ENCODE measurements at regions not wholly inside any gene's neighbourhood (a gene's known extent, or its start where the extent isn't known, plus 50 kb on each side); places are given as distances from the start of the nearest gene placed in this dataset.

DNA sequence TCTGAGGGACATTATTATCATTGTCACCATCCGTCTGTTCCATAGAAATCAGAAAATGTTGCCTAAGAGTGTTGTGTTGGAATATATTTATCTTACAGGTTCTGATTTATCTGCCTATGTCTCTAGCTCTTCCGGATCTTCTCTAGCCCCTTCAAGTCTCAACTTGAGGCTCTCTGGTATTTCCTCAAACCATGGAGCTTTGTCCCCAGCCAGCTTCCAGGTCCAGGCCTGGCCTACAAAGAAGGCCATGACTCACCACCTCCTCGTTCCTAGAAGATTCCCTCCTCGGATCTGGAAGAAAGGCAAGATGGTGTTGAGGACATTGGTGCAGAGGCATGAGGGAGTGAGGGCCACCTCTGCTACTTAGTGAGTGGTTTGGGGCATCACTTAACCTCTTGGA lies 122.1 kb upstream of the TRIB2 start:
- H3K27ac ChIP-seq (ENCODE audit: low read depth, low read length), result no peak overlapping the region
- no peaks in the 10 kb centered on the region for H3K9me3 ChIP-seq (ENCODE audit: control insufficient read depth in 5 of 5, low read length in 5 of 5)
- no peak overlapping the region for H3K4me3 ChIP-seq (ENCODE audit: low read depth in 1 of 5, low read length in 5 of 5)
- H3K4me1 ChIP-seq (ENCODE audit: control insufficient read depth in 5 of 5, insufficient read depth in 5 of 5, low read length in 5 of 5), result no peaks in the 10 kb centered on the region
- H3K27me3 ChIP-seq (ENCODE audit: control insufficient read depth in 5 of 5, insufficient read depth in 4 of 5, low read length in 5 of 5), result no peaks in the 10 kb centered on the region
- H3K36me3 ChIP-seq (ENCODE audit: control insufficient read depth in 5 of 5, insufficient read depth in 5 of 5, low read length in 5 of 5), result no peaks in the 10 kb centered on the region
- no peak overlapping the region for H3K9ac ChIP-seq (ENCODE audit: low read length in 5 of 5)

DNA sequence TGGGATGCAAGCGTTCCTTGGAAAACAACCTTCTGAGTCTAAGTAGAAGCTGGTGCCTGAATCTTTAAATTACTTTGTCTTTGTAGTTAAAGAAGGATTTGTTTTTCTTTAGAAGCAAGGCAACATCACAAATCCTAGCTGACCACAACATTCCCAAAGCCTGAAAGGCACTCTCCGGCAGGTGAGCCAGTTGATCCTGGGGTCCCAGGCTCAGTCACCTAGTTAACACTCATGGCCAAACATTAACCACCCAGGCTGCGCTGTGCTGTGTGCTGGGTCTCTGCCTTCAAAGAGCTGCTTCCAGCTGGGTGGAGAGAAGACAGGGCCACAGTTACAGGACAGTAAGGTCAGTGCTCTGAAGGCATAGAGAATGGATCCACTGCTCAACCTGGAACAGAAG lies 120.0 kb upstream of the TRIB2 start:
- H3K4me3 ChIP-seq (ENCODE audit: low read depth in 1 of 5, low read length in 5 of 5), result no peak overlapping the region
- no peak overlapping the region for H3K9ac ChIP-seq (ENCODE audit: low read length in 5 of 5)
- H3K4me1 ChIP-seq (ENCODE audit: control insufficient read depth in 5 of 5, insufficient read depth in 5 of 5, low read length in 5 of 5), result no peaks in the 10 kb centered on the region
- H3K9me3 ChIP-seq (ENCODE audit: control insufficient read depth in 5 of 5, low read length in 5 of 5), result no peaks in the 10 kb centered on the region
- no peaks in the 10 kb centered on the region for H3K27me3 ChIP-seq (ENCODE audit: control insufficient read depth in 5 of 5, insufficient read depth in 4 of 5, low read length in 5 of 5)
- no peak overlapping the region for H3K27ac ChIP-seq (ENCODE audit: low read depth, low read length)
- H3K36me3 ChIP-seq (ENCODE audit: control insufficient read depth in 5 of 5, insufficient read depth in 5 of 5, low read length in 5 of 5), result no peaks in the 10 kb centered on the region

- Histone ChIP-seq H3K4me1 (ENCODE audit: control insufficient read depth in 5 of 5, insufficient read depth in 5 of 5, low read length in 5 of 5) (no peaks in the 10 kb centered on the region), H3K27ac (ENCODE audit: low read depth, low read length) (no peak overlapping the region), H3K27me3 (ENCODE audit: control insufficient read depth in 5 of 5, insufficient read depth in 4 of 5, low read length in 5 of 5) (no peaks in the 10 kb centered on the region), H3K9ac (ENCODE audit: low read length in 5 of 5) (no peak overlapping the region), H3K4me3 (ENCODE audit: low read depth in 1 of 5, low read length in 5 of 5) (no peak overlapping the region), H3K9me3 (ENCODE audit: control insufficient read depth in 5 of 5, low read length in 5 of 5) (no peaks in the 10 kb centered on the region), H3K36me3 (ENCODE audit: control insufficient read depth in 5 of 5, insufficient read depth in 5 of 5, low read length in 5 of 5) (no peaks in the 10 kb centered on the region)
Measured at GRCh38 chr2:12597610-12598009, 119.1 kb upstream of the TRIB2 start.

DNA sequence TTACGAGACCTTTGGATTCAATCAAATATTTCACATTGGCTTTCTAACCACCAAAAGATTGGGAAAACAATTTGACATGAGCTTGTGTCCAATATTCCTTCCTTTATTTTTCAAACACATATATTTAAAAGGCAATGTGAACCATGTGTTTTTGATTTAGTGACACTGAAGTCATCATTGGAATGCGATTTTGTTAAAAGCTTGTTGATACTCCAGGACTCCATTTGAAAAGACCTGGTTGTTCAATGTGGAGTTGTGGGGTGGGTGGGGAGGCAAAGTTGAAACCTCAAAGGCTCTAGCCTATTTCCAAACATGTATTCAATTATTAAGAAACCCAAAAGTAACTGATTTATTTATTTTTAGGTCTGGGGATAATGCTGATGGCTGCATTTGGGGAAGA lies 114.1 kb upstream of the TRIB2 start:
- Histone ChIP-seq H3K27me3 (ENCODE audit: control insufficient read depth in 5 of 5, insufficient read depth in 4 of 5, low read length in 5 of 5) (no peaks in the 10 kb centered on the region), H3K27ac (ENCODE audit: low read depth, low read length) (no peak overlapping the region), H3K9me3 (ENCODE audit: control insufficient read depth in 5 of 5, low read length in 5 of 5) (no peaks in the 10 kb centered on the region), H3K9ac (ENCODE audit: low read length in 5 of 5) (no peak overlapping the region), H3K36me3 (ENCODE audit: control insufficient read depth in 5 of 5, insufficient read depth in 5 of 5, low read length in 5 of 5) (no peaks in the 10 kb centered on the region), H3K4me3 (ENCODE audit: low read depth in 1 of 5, low read length in 5 of 5) (no peak overlapping the region), H3K4me1 (ENCODE audit: control insufficient read depth in 5 of 5, insufficient read depth in 5 of 5, low read length in 5 of 5) (peaks cover 0 to 13% (median 0%) of the 10 kb centered on the region in 5 donors)

DNA sequence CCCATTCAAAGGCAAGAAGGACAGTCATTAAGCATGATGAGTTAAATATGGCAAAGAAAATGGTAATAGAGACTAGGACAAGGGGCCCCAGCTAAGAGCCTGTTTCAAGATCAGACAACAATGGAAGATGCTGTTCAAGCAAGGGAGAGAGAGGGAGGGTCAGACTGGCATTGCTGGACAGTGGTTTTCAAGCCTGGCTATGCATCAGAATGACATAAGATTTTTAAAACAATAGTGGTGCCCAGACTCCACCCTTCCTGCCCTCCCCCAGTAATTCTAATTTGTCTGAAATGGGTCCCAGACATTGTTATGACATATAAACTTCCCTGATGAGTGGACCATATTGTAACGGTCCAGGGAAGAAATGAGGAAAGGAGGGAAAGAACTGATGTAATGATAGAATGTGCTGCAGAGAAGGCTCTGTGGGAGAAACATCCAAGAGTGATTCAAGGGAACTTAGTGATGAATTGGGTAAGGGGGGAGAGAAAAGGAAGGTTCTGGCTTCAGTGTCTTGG lies 112.9 kb upstream of the TRIB2 start:
- Histone ChIP-seq H3K36me3 (ENCODE audit: control insufficient read depth in 5 of 5, insufficient read depth in 5 of 5, low read length in 5 of 5) (no peaks in the 10 kb centered on the region), H3K27ac (ENCODE audit: low read depth, low read length) (no peak overlapping the region), H3K27me3 (ENCODE audit: control insufficient read depth in 5 of 5, insufficient read depth in 4 of 5, low read length in 5 of 5) (no peaks in the 10 kb centered on the region), H3K4me3 (ENCODE audit: low read depth in 1 of 5, low read length in 5 of 5) (no peak overlapping the region), H3K4me1 (ENCODE audit: control insufficient read depth in 5 of 5, insufficient read depth in 5 of 5, low read length in 5 of 5) (peaks cover 0 to 13% (median 0%) of the 10 kb centered on the region in 5 donors), H3K9ac (ENCODE audit: low read length in 5 of 5) (no peak overlapping the region), H3K9me3 (ENCODE audit: control insufficient read depth in 5 of 5, low read length in 5 of 5) (no peaks in the 10 kb centered on the region)

DNA sequence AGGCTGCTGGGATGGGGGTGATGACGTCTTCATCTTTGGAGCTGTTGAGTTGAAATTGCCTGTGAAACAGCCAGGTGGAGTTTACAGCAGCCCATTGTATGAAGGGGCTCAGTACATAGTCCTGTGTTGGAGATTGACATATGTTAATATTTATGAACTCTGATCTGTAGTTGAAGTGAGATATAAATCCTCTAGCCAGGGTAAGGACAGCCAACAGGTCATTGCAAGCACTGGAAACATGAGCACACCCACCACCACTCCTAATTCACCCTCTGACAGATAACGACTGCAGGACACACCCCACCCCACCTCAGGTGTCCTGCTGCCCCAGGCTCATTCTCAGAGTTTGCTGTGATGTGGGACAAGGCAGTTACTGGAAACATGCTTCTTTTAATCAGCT lies 112.4 kb upstream of the TRIB2 start:
- Histone ChIP-seq H3K9ac (ENCODE audit: low read length in 5 of 5) (no peak overlapping the region), H3K9me3 (ENCODE audit: control insufficient read depth in 5 of 5, low read length in 5 of 5) (no peaks in the 10 kb centered on the region), H3K4me3 (ENCODE audit: low read depth in 1 of 5, low read length in 5 of 5) (no peak overlapping the region), H3K27ac (ENCODE audit: low read depth, low read length) (no peak overlapping the region), H3K36me3 (ENCODE audit: control insufficient read depth in 5 of 5, insufficient read depth in 5 of 5, low read length in 5 of 5) (no peaks in the 10 kb centered on the region), H3K27me3 (ENCODE audit: control insufficient read depth in 5 of 5, insufficient read depth in 4 of 5, low read length in 5 of 5) (no peaks in the 10 kb centered on the region), H3K4me1 (ENCODE audit: control insufficient read depth in 5 of 5, insufficient read depth in 5 of 5, low read length in 5 of 5) (peaks cover 0 to 13% (median 0%) of the 10 kb centered on the region in 5 donors)

GRCh38 chr2:12605366-12605765 lies 111.4 kb upstream of the TRIB2 start:
- Histone ChIP-seq H3K4me1 (ENCODE audit: control insufficient read depth in 5 of 5, insufficient read depth in 5 of 5, low read length in 5 of 5) (peaks cover 0 to 13% (median 0%) of the 10 kb centered on the region in 5 donors), H3K27ac (ENCODE audit: low read depth, low read length) (no peak overlapping the region), H3K9ac (ENCODE audit: low read length in 5 of 5) (no peak overlapping the region), H3K36me3 (ENCODE audit: control insufficient read depth in 5 of 5, insufficient read depth in 5 of 5, low read length in 5 of 5) (no peaks in the 10 kb centered on the region), H3K27me3 (ENCODE audit: control insufficient read depth in 5 of 5, insufficient read depth in 4 of 5, low read length in 5 of 5) (no peaks in the 10 kb centered on the region), H3K9me3 (ENCODE audit: control insufficient read depth in 5 of 5, low read length in 5 of 5) (no peaks in the 10 kb centered on the region), H3K4me3 (ENCODE audit: low read depth in 1 of 5, low read length in 5 of 5) (no peak overlapping the region)

GRCh38 chr2:12605936-12606335 lies 110.8 kb upstream of the TRIB2 start:
- Histone ChIP-seq H3K4me3 (ENCODE audit: low read depth in 1 of 5, low read length in 5 of 5) (no peak overlapping the region), H3K27me3 (ENCODE audit: control insufficient read depth in 5 of 5, insufficient read depth in 4 of 5, low read length in 5 of 5) (no peaks in the 10 kb centered on the region), H3K9ac (ENCODE audit: low read length in 5 of 5) (no peak overlapping the region), H3K4me1 (ENCODE audit: control insufficient read depth in 5 of 5, insufficient read depth in 5 of 5, low read length in 5 of 5) (peaks cover 0 to 13% (median 0%) of the 10 kb centered on the region in 5 donors), H3K36me3 (ENCODE audit: control insufficient read depth in 5 of 5, insufficient read depth in 5 of 5, low read length in 5 of 5) (no peaks in the 10 kb centered on the region), H3K27ac (ENCODE audit: low read depth, low read length) (no peak overlapping the region), H3K9me3 (ENCODE audit: control insufficient read depth in 5 of 5, low read length in 5 of 5) (no peaks in the 10 kb centered on the region)

- H3K4me3 ChIP-seq (ENCODE audit: low read depth in 1 of 5, low read length in 5 of 5), result no peak overlapping the region
- no peaks in the 10 kb centered on the region for H3K27me3 ChIP-seq (ENCODE audit: control insufficient read depth in 5 of 5, insufficient read depth in 4 of 5, low read length in 5 of 5)
- no peak overlapping the region for H3K9ac ChIP-seq (ENCODE audit: low read length in 5 of 5)
- H3K9me3 ChIP-seq (ENCODE audit: control insufficient read depth in 5 of 5, low read length in 5 of 5), result no peaks in the 10 kb centered on the region
- no peaks in the 10 kb centered on the region for H3K36me3 ChIP-seq (ENCODE audit: control insufficient read depth in 5 of 5, insufficient read depth in 5 of 5, low read length in 5 of 5)
- H3K4me1 ChIP-seq (ENCODE audit: control insufficient read depth in 5 of 5, insufficient read depth in 5 of 5, low read length in 5 of 5), result peaks cover 0 to 13% (median 0%) of the 10 kb centered on the region in 5 donors
- H3K27ac ChIP-seq (ENCODE audit: low read depth, low read length), result no peak overlapping the region
Measured at GRCh38 chr2:12606472-12607000, 110.2 kb upstream of the TRIB2 start.

DNA sequence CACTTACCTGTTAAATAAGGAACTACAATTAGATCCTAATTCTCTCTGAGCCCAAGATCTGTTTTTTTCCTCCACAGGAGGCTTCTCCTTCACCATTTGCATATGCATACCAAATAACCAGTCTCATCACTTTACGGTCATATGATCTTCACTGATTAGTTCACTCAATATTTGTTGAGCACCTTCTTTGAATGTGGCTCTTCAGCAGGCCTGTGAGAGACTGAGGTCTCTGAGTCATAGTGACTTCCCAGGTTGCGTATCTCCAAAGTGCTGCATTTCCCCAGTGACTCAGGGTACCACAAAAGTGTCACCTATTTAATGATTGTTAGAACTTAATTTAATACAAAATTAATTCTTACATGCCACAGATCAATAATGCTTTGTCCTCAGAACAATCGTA lies 108.8 kb upstream of the TRIB2 start:
- H3K4me3 ChIP-seq (ENCODE audit: low read depth in 1 of 5, low read length in 5 of 5), result no peak overlapping the region
- H3K9ac ChIP-seq (ENCODE audit: low read length in 5 of 5), result no peak overlapping the region
- peaks cover 0 to 13% (median under 1%) of the 10 kb centered on the region in 5 donors for H3K4me1 ChIP-seq (ENCODE audit: control insufficient read depth in 5 of 5, insufficient read depth in 5 of 5, low read length in 5 of 5)
- H3K27me3 ChIP-seq (ENCODE audit: control insufficient read depth in 5 of 5, insufficient read depth in 4 of 5, low read length in 5 of 5), result no peaks in the 10 kb centered on the region
- no peaks in the 10 kb centered on the region for H3K36me3 ChIP-seq (ENCODE audit: control insufficient read depth in 5 of 5, insufficient read depth in 5 of 5, low read length in 5 of 5)
- H3K27ac ChIP-seq (ENCODE audit: low read depth, low read length), result no peak overlapping the region
- no peaks in the 10 kb centered on the region for H3K9me3 ChIP-seq (ENCODE audit: control insufficient read depth in 5 of 5, low read length in 5 of 5)

All from subcutaneous abdominal adipose tissue (tissue), 5 donors.